GM12878 (cell line): ENCODE measurements at regions not wholly inside any gene's neighbourhood (a gene's known extent, or its start where the extent isn't known, plus 50 kb on each side); places are given as distances from the start of the nearest gene placed in this dataset.

ENCODE experiments used
- ATAC-seq: fragments of 200-7000 bp; cut with Tn5 transposase; 3 replicates; pipeline ENCODE4 v1.9.1; 2020; ENCODE audit warnings: mild to moderate bottlenecking, moderate library complexity
- BruUV-seq: library from RNA; stranded (reverse); fragments of 400-500 nt; replicated peaks from 2 replicates; lab custom pipeline; 2021; lab: Mats Ljungman, UMichigan
- CTCF ChIA-PET: fragments of 300-600 bp; sonication (Branson Sonifier 250); formaldehyde crosslinking; extraction: SDS; loops from one replicate; lab custom pipeline; 2021; ENCODE audit warnings: inconsistent platforms; lab: Yijun Ruan, JAX
- POLR2A ChIA-PET: fragments of 350-600 bp; formaldehyde crosslinking; extraction: SDS; loops from one replicate; lab custom pipeline; 2021; ENCODE audit warnings: inconsistent platforms; lab: Charles Lee
- RAD21 ChIA-PET: fragments of 300-600 bp; sonication (Branson Sonifier 250); formaldehyde crosslinking; loops from one replicate; lab custom pipeline; 2023; ENCODE audit warnings: antibody characterized with exemption; ENCODE audit not compliant: unreplicated experiment; lab: Charles Lee
- SMC1A ChIA-PET: fragments of 300-600 bp; sonication (Branson Sonifier 250); formaldehyde crosslinking; loops from one replicate; lab custom pipeline; 2023; ENCODE audit not compliant: unreplicated experiment, uncharacterized antibody; lab: Charles Lee
- DNase-seq: peaks from one replicate; pipeline ENCODE4 v3.0.0-alpha.2; 2011; ENCODE audit warnings: low read depth, low spot score
- FAIRE-seq: peaks from 3 replicates; lab custom pipeline; 2011; peaks lifted over from hg19 to GRCh38; lab: Jason Lieb, UNC
- H2AFZ ChIP-seq: 2 replicates; pipeline ENCODE4 v1.6.0; 2011; ENCODE audit warnings: low read depth, low read length, control low read depth; ENCODE audit not compliant: control insufficient read depth
- H3K27ac ChIP-seq: 2 replicates; pipeline ENCODE4 v1.5.1; 2011; ENCODE audit warnings: control low read depth; ENCODE audit not compliant: control insufficient read depth, insufficient read depth
- H3K27me3 ChIP-seq, 2 experiments: replicated peaks in 1 of 2; 2 replicates each; pipeline versions ENCODE4 v1.6.0 to v1.6.1; 2011; ENCODE audit warnings: low read length in 1 of 2; ENCODE audit not compliant: control insufficient read depth in 2 of 2, insufficient read depth in 2 of 2
- H3K36me3 ChIP-seq, 2 experiments: 2 replicates each; pipeline ENCODE4 v1.5.1; 2011; ENCODE audit warnings: low read length in 1 of 2; ENCODE audit not compliant: control insufficient read depth in 2 of 2, insufficient read depth in 2 of 2
- H3K4me1 ChIP-seq: 2 replicates; pipeline ENCODE4 v1.6.1; 2011; ENCODE audit warnings: mild to moderate bottlenecking, low read length, moderate library complexity, mixed read lengths; ENCODE audit not compliant: control insufficient read depth, insufficient read depth
- H3K4me2 ChIP-seq: 2 replicates; pipeline ENCODE4 v1.6.0; 2011; ENCODE audit warnings: control low read depth; ENCODE audit not compliant: control insufficient read depth, insufficient read depth
- H3K4me3 ChIP-seq: fragments of 200-600 bp; sonication (generic); 2 replicates; pipeline ENCODE4 v1.5.1; 2016
- H3K79me2 ChIP-seq: 2 replicates; pipeline ENCODE4 v1.6.0; 2011; ENCODE audit warnings: low read length; ENCODE audit not compliant: control insufficient read depth, insufficient read depth
- H3K9ac ChIP-seq: 2 replicates; pipeline ENCODE4 v1.8.0; 2011; ENCODE audit warnings: low read length, control low read depth, mixed read lengths; ENCODE audit not compliant: control insufficient read depth, insufficient read depth
- H3K9me3 ChIP-seq: replicated peaks from 3 replicates; pipeline ENCODE4 v1.5.1; 2011; ENCODE audit warnings: mild to moderate bottlenecking, low read length; ENCODE audit not compliant: control insufficient read depth, insufficient read depth
- H4K20me1 ChIP-seq: 2 replicates; pipeline ENCODE4 v1.6.0; 2011; ENCODE audit not compliant: control insufficient read depth, insufficient read depth
- BRCA1 ChIP-seq: IDR thresholded peaks from 2 replicates; pipeline ENCODE4 v1.6.1; 2011; ENCODE audit warnings: low read depth, low read length, improper control_type of control experiment
- ETV6 ChIP-seq, 2 experiments: fragments of 450-650 bp in 1 of 2; IDR thresholded peaks in 1 of 2; conservative IDR thresholded peaks in 1 of 2; 2 replicates each; pipeline ENCODE4 v1.6.1; 2014; ENCODE audit warnings: antibody characterized with exemption in 1 of 2, borderline replicate concordance in 1 of 2, low read depth in 1 of 2, mild to moderate bottlenecking in 1 of 2, moderate library complexity in 1 of 2
- FOXM1 ChIP-seq: IDR thresholded peaks from 2 replicates; pipeline ENCODE4 v1.6.1; 2012; ENCODE audit warnings: low read depth, mild to moderate bottlenecking, inconsistent platforms, low read length, moderate library complexity
- HDAC6 ChIP-seq: fragments of 200-600 bp; sonication (generic); IDR thresholded peaks from one replicate; pipeline ENCODE4 v1.8.0; 2017; ENCODE audit warnings: antibody characterized with exemption; ENCODE audit not compliant: unreplicated experiment
- PAX5 ChIP-seq: IDR thresholded peaks from 2 replicates; pipeline ENCODE4 v1.6.1; 2011; ENCODE audit warnings: low read depth, low read length, borderline replicate concordance
- SMC3 ChIP-seq: IDR thresholded peaks from 2 replicates; pipeline ENCODE4 v1.6.1; 2011; ENCODE audit warnings: low read length, improper control_type of control experiment, borderline replicate concordance
- TARDBP ChIP-seq: IDR thresholded peaks from 2 replicates; pipeline ENCODE4 v1.6.1; 2016; ENCODE audit warnings: borderline replicate concordance
- TCF7 ChIP-seq: IDR thresholded peaks from 2 replicates; pipeline ENCODE4 v1.6.1; 2014; ENCODE audit warnings: antibody characterized with exemption, borderline replicate concordance
- ZZZ3 ChIP-seq: IDR thresholded peaks from 2 replicates; pipeline ENCODE4 v1.6.1; 2011; ENCODE audit warnings: low read depth; ENCODE audit not compliant: control insufficient read depth, insufficient read length
- WGBS: methylation state at CpG from one replicate; pipeline ENCODE4 v1.1.6; 2016; ENCODE audit warnings: low lambda C conversion rate; ENCODE audit not compliant: insufficient replicate concordance, insufficient coverage; ENCODE audit errors: missing lambda C conversion rate; 5-methylcytosine and 5-hydroxymethylcytosine counted together
- in situ Hi-C: fragments of 300-500 bp; cut with MboI; formaldehyde crosslinking; loops from 9 replicates; pipeline ENCODE4 v1.14.3; 2018; ENCODE audit warnings: mixed read lengths
- intact Hi-C: fragments of 100-400 bp; cut with micrococcal nuclease; formaldehyde crosslinking; loops from one replicate; pipeline ENCODE4 v1.14.2; 2022; ENCODE audit not compliant: unreplicated experiment
- TF ChIP-seq, protein P1 (sequence below): fragments of 450-650 bp; IDR thresholded peaks from 2 replicates; pipeline ENCODE4 v1.6.1; 2017; ENCODE audit warnings: mild to moderate bottlenecking
- TF ChIP-seq, protein P2 (sequence below): fragments of 450-650 bp; formaldehyde crosslinking; IDR thresholded peaks from 2 replicates; pipeline ENCODE4 v1.4.0; 2022; ENCODE audit warnings: mild to moderate bottlenecking, moderate library complexity

DNA sequence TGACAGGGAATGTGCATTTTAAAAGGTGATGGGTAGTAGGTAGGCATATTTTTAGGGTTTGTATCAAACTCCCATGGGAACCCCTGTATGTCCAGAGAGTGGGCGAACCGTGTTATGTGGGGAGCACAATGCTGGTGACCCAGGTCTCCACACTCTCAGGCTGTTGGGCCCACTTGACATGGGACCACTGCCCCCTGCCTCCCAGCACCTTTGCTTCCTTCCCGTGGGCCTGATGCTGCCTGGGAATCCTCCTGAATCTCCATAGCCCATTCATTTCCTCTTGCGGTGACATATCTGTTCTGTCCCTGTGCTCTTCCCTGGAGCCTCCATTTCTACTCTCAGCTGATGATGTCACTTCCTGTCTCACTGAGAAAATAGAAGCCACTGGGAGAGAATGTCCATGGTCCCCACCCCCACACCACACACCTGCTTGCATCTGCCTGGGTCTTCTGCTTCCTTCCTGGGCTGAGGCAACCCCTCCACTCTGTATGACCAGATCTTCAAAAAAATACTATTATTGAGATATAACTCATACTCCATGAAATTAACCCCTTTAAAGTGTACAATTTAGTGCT is 55.8 kb upstream of the THY1 start:
- H3K36me3 ChIP-seq = no peaks in the 10 kb centered on the region
- BruUV-seq = no TSS peak
- CTCF ChIA-PET = interaction anchor here (1.7 kb wide), 1 partner anchor 630 kb away, joined by 8 read pairs; no protein-coding TSS in a partner anchor
- no peak for DNase-seq
- no peak overlapping the region for H3K27ac ChIP-seq
- RAD21 ChIA-PET = no interaction called here
- H3K4me3 ChIP-seq = no peak overlapping the region
- 61% methylated on average over 4 of the region's 4 CpGs for WGBS
- H3K27me3 ChIP-seq = no peaks in the 10 kb centered on the region; a peak in 1 of 4 replicates
- H4K20me1 ChIP-seq = no peaks in the 10 kb centered on the region
- POLR2A ChIA-PET = no interaction called here
- FAIRE-seq = no peak
- no peaks in the 10 kb centered on the region for H3K4me1 ChIP-seq
- intact Hi-C loops = no loop called here
- SMC1A ChIA-PET = no interaction called here
- TF ChIP-seq HDAC6 (no peak), ETV6 (conservative IDR thresholded peaks at IDR 0.05 in 1 of 2, IDR thresholded peaks at IDR 0.05 in 1 of 2; ENCODE audit: borderline replicate concordance in 1 of 2, low read depth in 1 of 2) (no peak), FOXM1 (no peak)
- H3K4me2 ChIP-seq = no peak overlapping the region
- ATAC-seq = no peak
- no peaks in the 10 kb centered on the region for H3K79me2 ChIP-seq
- H3K9ac ChIP-seq = no peak overlapping the region
- in situ Hi-C loops = no loop called here
- H2AFZ ChIP-seq = no peak overlapping the region
- H3K9me3 ChIP-seq = no peaks in the 10 kb centered on the region

DNA sequence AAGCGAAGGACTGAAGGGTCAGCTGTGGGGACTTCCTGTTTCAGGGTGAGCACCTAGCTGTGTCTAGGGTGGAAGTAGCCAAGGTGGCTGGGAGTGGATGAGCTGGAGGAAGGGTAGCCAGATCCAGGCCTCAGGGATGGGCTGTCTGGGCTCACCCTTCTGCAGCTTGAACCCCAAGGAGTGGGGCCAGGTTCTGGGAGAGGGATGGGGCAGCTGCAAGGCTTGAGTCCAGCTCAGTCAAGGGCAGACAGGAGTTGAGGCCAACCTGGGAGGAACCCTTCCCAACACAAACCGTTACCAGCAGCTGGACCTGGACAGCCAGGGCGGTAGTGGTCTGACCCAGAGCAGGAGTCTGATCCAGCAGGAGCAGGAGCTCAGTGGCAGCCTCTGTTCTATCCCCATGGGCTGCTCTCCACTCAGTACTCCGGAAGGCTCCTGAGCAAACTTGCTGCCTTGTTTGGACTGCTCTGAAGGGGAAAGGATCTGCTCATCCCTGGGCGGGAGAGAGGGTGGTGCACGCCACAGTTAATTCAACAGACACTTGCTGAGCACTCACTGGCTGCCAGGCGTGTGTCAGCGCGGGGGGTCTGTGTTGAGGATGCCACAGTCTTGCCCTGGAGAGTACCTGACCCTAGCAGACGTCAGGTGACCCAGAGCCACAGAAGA is 53.8 kb upstream of the THY1 start:
- Histone ChIP-seq H3K9ac (no peak overlapping the region), H3K79me2 (no peaks in the 10 kb centered on the region), H4K20me1 (no peaks in the 10 kb centered on the region), H3K27ac (no peak overlapping the region), H3K27me3 (no peaks in the 10 kb centered on the region), H2AFZ (no peak overlapping the region), H3K36me3 (no peaks in the 10 kb centered on the region), H3K4me2 (no peak overlapping the region), H3K4me1 (no peaks in the 10 kb centered on the region), H3K9me3 (no peaks in the 10 kb centered on the region), H3K4me3 (no peak overlapping the region)
- ChIA-PET SMC1A (interaction anchor here (0.5 to 2.8 kb wide), 6 partner anchors 28 to 594 kb away, joined by 3 to 32 read pairs (median 4); no protein-coding TSS in a partner anchor), POLR2A (no interaction called here), CTCF (interaction anchor here (0.6 to 2.5 kb wide), 17 partner anchors 10 to 751 kb away, joined by 3 to 28 read pairs (median 4); partner anchors contain the start of gene USP2), RAD21 (interaction anchor here (1.0 to 4.4 kb wide), 6 partner anchors 58 to 253 kb away, joined by 3 to 49 read pairs (median 5); partner anchors contain the start of gene NECTIN1)
- intact Hi-C loops (no loop called here), in situ Hi-C loops (no loop called here)
- ATAC-seq (no peak), FAIRE-seq (no peak), DNase-seq (no peak)
- TF ChIP-seq ZZZ3 (no peak), TARDBP (no peak), PAX5 (no peak), BRCA1 (no peak), TCF7 (no peak), SMC3 (no peak)
- TF ChIP-seq, protein P1, sequence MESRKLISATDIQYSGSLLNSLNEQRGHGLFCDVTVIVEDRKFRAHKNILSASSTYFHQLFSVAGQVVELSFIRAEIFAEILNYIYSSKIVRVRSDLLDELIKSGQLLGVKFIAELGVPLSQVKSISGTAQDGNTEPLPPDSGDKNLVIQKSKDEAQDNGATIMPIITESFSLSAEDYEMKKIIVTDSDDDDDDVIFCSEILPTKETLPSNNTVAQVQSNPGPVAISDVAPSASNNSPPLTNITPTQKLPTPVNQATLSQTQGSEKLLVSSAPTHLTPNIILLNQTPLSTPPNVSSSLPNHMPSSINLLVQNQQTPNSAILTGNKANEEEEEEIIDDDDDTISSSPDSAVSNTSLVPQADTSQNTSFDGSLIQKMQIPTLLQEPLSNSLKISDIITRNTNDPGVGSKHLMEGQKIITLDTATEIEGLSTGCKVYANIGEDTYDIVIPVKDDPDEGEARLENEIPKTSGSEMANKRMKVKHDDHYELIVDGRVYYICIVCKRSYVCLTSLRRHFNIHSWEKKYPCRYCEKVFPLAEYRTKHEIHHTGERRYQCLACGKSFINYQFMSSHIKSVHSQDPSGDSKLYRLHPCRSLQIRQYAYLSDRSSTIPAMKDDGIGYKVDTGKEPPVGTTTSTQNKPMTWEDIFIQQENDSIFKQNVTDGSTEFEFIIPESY = no peak
- TF ChIP-seq, protein P2, sequence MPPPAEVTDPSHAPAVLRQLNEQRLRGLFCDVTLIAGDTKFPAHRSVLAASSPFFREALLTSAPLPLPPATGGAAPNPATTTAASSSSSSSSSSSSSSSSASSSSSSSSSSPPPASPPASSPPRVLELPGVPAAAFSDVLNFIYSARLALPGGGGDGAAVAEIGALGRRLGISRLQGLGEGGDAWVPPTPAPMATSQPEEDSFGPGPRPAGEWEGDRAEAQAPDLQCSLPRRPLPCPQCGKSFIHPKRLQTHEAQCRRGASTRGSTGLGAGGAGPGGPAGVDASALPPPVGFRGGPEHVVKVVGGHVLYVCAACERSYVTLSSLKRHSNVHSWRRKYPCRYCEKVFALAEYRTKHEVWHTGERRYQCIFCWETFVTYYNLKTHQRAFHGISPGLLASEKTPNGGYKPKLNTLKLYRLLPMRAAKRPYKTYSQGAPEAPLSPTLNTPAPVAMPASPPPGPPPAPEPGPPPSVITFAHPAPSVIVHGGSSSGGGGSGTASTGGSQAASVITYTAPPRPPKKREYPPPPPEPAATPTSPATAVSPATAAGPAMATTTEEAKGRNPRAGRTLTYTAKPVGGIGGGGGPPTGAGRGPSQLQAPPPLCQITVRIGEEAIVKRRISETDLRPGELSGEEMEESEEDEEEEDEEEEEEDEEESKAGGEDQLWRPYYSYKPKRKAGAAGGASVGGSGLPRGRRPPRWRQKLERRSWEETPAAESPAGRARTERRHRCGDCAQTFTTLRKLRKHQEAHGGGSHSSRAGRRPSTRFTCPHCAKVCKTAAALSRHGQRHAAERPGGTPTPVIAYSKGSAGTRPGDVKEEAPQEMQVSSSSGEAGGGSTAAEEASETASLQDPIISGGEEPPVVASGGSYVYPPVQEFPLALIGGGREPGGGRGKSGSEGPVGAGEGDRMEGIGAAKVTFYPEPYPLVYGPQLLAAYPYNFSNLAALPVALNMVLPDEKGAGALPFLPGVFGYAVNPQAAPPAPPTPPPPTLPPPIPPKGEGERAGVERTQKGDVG (CRISPR knock-in tag) = no peak
- BruUV-seq = no TSS peak
- WGBS = 23% methylated on average over 10 of the region's 10 CpGs
